ENCODE measurements at regions not wholly inside any gene's neighbourhood (a gene's known extent, or its start where the extent isn't known, plus 50 kb on each side); places are given as distances from the start of the nearest gene placed in this dataset.

GRCh38 chr14:105817971-105818711, 291.8 kb downstream of the TMEM121 start (continued):
- no peak for TF ChIP-seq SAP30 (IDR thresholded peaks at IDR 0.05; ENCODE audit: insufficient read depth, insufficient replicate concordance, low read length)
- TF ChIP-seq NRF1 (IDR thresholded peaks at IDR 0.05; ENCODE audit: low read depth, low read length), result no peak
- no peak for TF ChIP-seq EZH2 (IDR thresholded peaks at IDR 0.05; ENCODE audit: low read depth, low read length, severe bottlenecking)
- TF ChIP-seq KDM5A (IDR thresholded peaks at IDR 0.05; ENCODE audit: low read length), result no peak
- TF ChIP-seq RXRA (IDR thresholded peaks at IDR 0.05; ENCODE audit: insufficient read depth, low read depth, low read length), result no peak
- TF ChIP-seq ASH2L (IDR thresholded peaks at IDR 0.05; ENCODE audit: low read length), result no peak
- TF ChIP-seq TBP (IDR thresholded peaks at IDR 0.05; ENCODE audit: low read depth, low read length), result no peak

Data from H1 (cell line).